ENCODE measurements at regions not wholly inside any gene's neighbourhood (a gene's known extent, or its start where the extent isn't known, plus 50 kb on each side); places are given as distances from the start of the nearest gene placed in this dataset.

DNA sequence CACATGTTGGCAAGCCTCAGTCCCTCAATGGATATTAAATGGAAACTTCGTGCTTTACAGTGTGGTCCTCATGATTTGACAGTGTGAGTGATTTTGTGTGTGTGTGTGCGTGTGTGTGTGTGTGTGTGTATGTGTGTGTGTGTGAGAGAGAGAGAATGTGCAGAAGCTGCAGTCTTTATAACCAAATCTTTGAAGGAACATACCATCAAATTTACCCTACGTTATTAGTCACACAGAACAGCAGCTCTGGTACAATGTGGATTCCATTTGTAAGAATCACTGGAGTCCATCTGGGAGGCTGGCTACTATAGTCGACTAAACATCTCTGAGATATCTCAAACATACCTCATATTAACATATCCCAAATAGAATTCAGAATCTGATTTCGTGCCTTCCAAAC lies 928.0 kb upstream of the POT1 start:
- no peak for DNase-seq (ENCODE audit: low spot score in 2 of 2)
- H3K4me3 ChIP-seq (ENCODE audit: low read depth, poor library complexity, severe bottlenecking) = no peak overlapping the region
- 71 to 75% methylated on average over 5 of the region's 5 CpGs for WGBS, 2 donors
- intact Hi-C loops (cut with DNase I; ENCODE audit: low total_unique reads) = no loop called here
- TF ChIP-seq, protein P1, sequence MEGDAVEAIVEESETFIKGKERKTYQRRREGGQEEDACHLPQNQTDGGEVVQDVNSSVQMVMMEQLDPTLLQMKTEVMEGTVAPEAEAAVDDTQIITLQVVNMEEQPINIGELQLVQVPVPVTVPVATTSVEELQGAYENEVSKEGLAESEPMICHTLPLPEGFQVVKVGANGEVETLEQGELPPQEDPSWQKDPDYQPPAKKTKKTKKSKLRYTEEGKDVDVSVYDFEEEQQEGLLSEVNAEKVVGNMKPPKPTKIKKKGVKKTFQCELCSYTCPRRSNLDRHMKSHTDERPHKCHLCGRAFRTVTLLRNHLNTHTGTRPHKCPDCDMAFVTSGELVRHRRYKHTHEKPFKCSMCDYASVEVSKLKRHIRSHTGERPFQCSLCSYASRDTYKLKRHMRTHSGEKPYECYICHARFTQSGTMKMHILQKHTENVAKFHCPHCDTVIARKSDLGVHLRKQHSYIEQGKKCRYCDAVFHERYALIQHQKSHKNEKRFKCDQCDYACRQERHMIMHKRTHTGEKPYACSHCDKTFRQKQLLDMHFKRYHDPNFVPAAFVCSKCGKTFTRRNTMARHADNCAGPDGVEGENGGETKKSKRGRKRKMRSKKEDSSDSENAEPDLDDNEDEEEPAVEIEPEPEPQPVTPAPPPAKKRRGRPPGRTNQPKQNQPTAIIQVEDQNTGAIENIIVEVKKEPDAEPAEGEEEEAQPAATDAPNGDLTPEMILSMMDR (IDR thresholded peaks at IDR 0.05) = no peak
- no peak for TF ChIP-seq POLR2A (IDR thresholded peaks at IDR 0.05)

GRCh38 chr7:125848157-125848556 lies 918.5 kb upstream of the POT1 start:
- 83 to 91% methylated on average over 2 of the region's 2 CpGs for WGBS, 2 donors
- DNase-seq (ENCODE audit: low spot score in 2 of 2) = no peak
- no peak overlapping the region for H3K4me3 ChIP-seq (ENCODE audit: low read depth, poor library complexity, severe bottlenecking)
- intact Hi-C loops (cut with DNase I; ENCODE audit: low total_unique reads) = no loop called here
- no peak for TF ChIP-seq POLR2A (IDR thresholded peaks at IDR 0.05)
- TF ChIP-seq, protein P1 (IDR thresholded peaks at IDR 0.05) = no peak

- H3K4me3 ChIP-seq (ENCODE audit: low read depth, poor library complexity, severe bottlenecking) = no peak overlapping the region
- 86% methylated on average over 3 of the region's 3 CpGs for WGBS, 2 donors
- intact Hi-C loops (cut with DNase I; ENCODE audit: low total_unique reads) = no loop called here
- TF ChIP-seq, protein P1 (IDR thresholded peaks at IDR 0.05) = no peak
- no peak for TF ChIP-seq POLR2A (IDR thresholded peaks at IDR 0.05)
- DNase-seq (ENCODE audit: low spot score in 2 of 2) = no peak
Observed at GRCh38 chr7:125847692-125848091, 918.1 kb upstream of the POT1 start.

DNA sequence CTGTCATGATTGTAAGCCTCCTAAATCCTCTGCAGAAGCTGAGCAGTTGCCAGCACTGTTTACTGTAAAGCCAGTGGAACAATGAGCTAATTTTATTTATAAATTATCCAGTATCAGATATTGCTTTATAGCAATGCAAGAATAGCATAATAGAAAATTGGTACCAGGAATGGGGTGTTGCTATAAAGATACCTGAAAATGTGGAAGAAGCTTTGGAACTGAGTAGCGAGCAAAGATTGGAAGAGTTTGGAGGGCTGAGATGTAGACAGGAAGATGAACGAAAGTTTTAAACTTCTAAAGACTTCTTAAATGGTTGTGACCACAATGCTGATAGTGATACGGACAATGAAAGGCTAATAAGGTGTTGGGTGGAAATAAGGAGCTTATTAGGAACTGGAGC lies 917.4 kb upstream of the POT1 start:
- no peak for DNase-seq (ENCODE audit: low spot score in 2 of 2)
- 79 to 88% methylated on average over 3 of the region's 3 CpGs for WGBS, 2 donors
- TF ChIP-seq, protein P1 (IDR thresholded peaks at IDR 0.05) = no peak
- no peak for TF ChIP-seq POLR2A (IDR thresholded peaks at IDR 0.05)
- H3K4me3 ChIP-seq (ENCODE audit: low read depth, poor library complexity, severe bottlenecking) = no peak overlapping the region
- intact Hi-C loops (cut with DNase I; ENCODE audit: low total_unique reads) = no loop called here

DNA sequence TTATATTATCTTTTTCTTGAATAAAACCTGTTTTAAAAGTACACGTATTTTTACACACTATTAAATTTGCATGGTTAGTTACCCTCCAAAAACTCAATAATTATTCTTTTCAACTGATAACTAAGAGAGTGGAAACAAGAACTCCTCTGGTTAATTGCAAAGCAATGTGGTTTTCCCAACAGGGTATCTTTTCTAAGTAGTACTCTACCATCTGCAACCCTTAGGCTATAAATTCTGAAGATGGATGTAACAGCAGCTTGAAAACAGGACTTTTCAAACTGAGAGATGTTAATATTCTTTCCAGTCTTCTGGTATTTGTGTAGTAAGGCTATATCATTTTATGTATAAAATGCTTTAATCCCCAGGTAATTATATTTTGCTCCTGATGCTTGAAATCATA lies 916.1 kb upstream of the POT1 start:
- no peak for TF ChIP-seq POLR2A (IDR thresholded peaks at IDR 0.05)
- TF ChIP-seq, protein P1 (IDR thresholded peaks at IDR 0.05) = no peak
- H3K4me3 ChIP-seq (ENCODE audit: low read depth, poor library complexity, severe bottlenecking) = no peak overlapping the region
- no peak for DNase-seq (ENCODE audit: low spot score in 2 of 2)
- intact Hi-C loops (cut with DNase I; ENCODE audit: low total_unique reads) = no loop called here
- 81 to 85% methylated on average over 1 of the region's 1 CpG for WGBS, 2 donors

GRCh38 chr7:125834421-125834820 lies 904.8 kb upstream of the POT1 start:
- 65 to 71% methylated on average over 2 of the region's 2 CpGs for WGBS, 2 donors
- intact Hi-C loops (cut with DNase I; ENCODE audit: low total_unique reads) = no loop called here
- TF ChIP-seq, protein P1 (IDR thresholded peaks at IDR 0.05) = no peak
- no peak for TF ChIP-seq POLR2A (IDR thresholded peaks at IDR 0.05)
- no peak for DNase-seq (ENCODE audit: low spot score in 2 of 2)
- H3K4me3 ChIP-seq (ENCODE audit: low read depth, poor library complexity, severe bottlenecking) = no peak overlapping the region
